HEK293T (cell line): ENCODE measurements at regions not wholly inside any gene's neighbourhood (a gene's known extent, or its start where the extent isn't known, plus 50 kb on each side); places are given as distances from the start of the nearest gene placed in this dataset.

Experiments
- ARNT ChIP-seq: fragments of 450-650 bp; IDR thresholded peaks from 2 replicates; pipeline ENCODE4 v1.6.1; 2017; ENCODE audit warnings: mild to moderate bottlenecking
- BHLHE40 ChIP-seq: fragments of 450-650 bp; IDR thresholded peaks from 2 replicates; pipeline ENCODE4 v1.6.1; 2016; ENCODE audit warnings: mild to moderate bottlenecking, moderate library complexity, borderline replicate concordance
- CTBP1 ChIP-seq: fragments of 450-650 bp; IDR thresholded peaks from 2 replicates; pipeline ENCODE4 v1.6.1; 2016; ENCODE audit warnings: borderline replicate concordance
- ELF4 ChIP-seq: fragments of 450-650 bp; IDR thresholded peaks from 2 replicates; pipeline ENCODE4 v1.6.1; 2017; ENCODE audit warnings: antibody characterized with exemption
- FOXA1 ChIP-seq: fragments of 450-650 bp; IDR thresholded peaks from 2 replicates; pipeline ENCODE4 v1.6.1; 2016; ENCODE audit warnings: mild to moderate bottlenecking
- FOXK2 ChIP-seq: fragments of 450-650 bp; IDR thresholded peaks from 2 replicates; pipeline ENCODE4 v1.6.1; 2016; ENCODE audit warnings: mild to moderate bottlenecking
- FOXM1 ChIP-seq: fragments of 450-650 bp; IDR thresholded peaks from 2 replicates; pipeline ENCODE4 v1.6.1; 2017; ENCODE audit warnings: mild to moderate bottlenecking, borderline replicate concordance
- HDGF ChIP-seq: fragments of 450-650 bp; IDR thresholded peaks from 2 replicates; pipeline ENCODE4 v1.6.1; 2017; ENCODE audit warnings: antibody characterized with exemption, borderline replicate concordance
- L3MBTL2 ChIP-seq: fragments of 450-650 bp; conservative IDR thresholded peaks from 2 replicates; pipeline ENCODE4 v1.6.1; 2016; ENCODE audit warnings: mild to moderate bottlenecking
- PKNOX1 ChIP-seq: fragments of 450-650 bp; IDR thresholded peaks from 2 replicates; pipeline ENCODE4 v1.6.1; 2016
- SUZ12 ChIP-seq: fragments of 450-650 bp; IDR thresholded peaks from 2 replicates; pipeline ENCODE4 v1.6.1; 2016; ENCODE audit warnings: mild to moderate bottlenecking

GRCh38 chr6:105591053-105591452 lies 188.2 kb upstream of the PREP start:
- TF ChIP-seq FOXK2 (no peak), FOXA1 (no peak), ARNT (no peak), L3MBTL2 (no peak), FOXM1 (no peak), ELF4 (no peak), SUZ12 (no peak), CTBP1 (no peak), HDGF (no peak), BHLHE40 (no peak), PKNOX1 (no peak)
